ENCODE measurements at regions not wholly inside any gene's neighbourhood (a gene's known extent, or its start where the extent isn't known, plus 50 kb on each side); places are given as distances from the start of the nearest gene placed in this dataset.

- Histone ChIP-seq H3K4me3 (ENCODE audit: low read depth, low read length) (no peak overlapping the region), H3K27ac (no peak overlapping the region), H3K36me3 (replicated peaks) (no peaks in the 10 kb centered on the region), H3K27me3 (replicated peaks) (no peaks in the 10 kb centered on the region)
- TF ChIP-seq CTCF (IDR thresholded peaks at IDR 0.05; ENCODE audit: low read depth, low read length, missing control alignments) = no peak
- in situ Hi-C loops (cut with HindIII; ENCODE audit: low pct_ligation_motif_present, low sequenced_read_pairs) = no loop called here
- no peak for DNase-seq
Measured at GRCh38 chr3:76942101-76942500, 97.8 kb upstream of the ROBO2 start.

GRCh38 chr3:76943058-76943457 is 96.8 kb upstream of the ROBO2 start:
- H3K27ac ChIP-seq = no peak overlapping the region
- H3K36me3 ChIP-seq (replicated peaks) = no peaks in the 10 kb centered on the region
- H3K27me3 ChIP-seq (replicated peaks) = no peaks in the 10 kb centered on the region
- DNase-seq = peak; percentile 82
- no peak for TF ChIP-seq CTCF (IDR thresholded peaks at IDR 0.05; ENCODE audit: low read depth, low read length, missing control alignments)
- no peak overlapping the region for H3K4me3 ChIP-seq (ENCODE audit: low read depth, low read length)
- in situ Hi-C loops (cut with HindIII; ENCODE audit: low pct_ligation_motif_present, low sequenced_read_pairs) = no loop called here

- TF ChIP-seq CTCF (IDR thresholded peaks at IDR 0.05; ENCODE audit: low read depth, low read length, missing control alignments) = no peak
- H3K27me3 ChIP-seq (replicated peaks) = no peaks in the 10 kb centered on the region
- H3K4me3 ChIP-seq (ENCODE audit: low read depth, low read length) = no peak overlapping the region
- H3K36me3 ChIP-seq (replicated peaks) = no peaks in the 10 kb centered on the region
- DNase-seq = no peak
- H3K27ac ChIP-seq = no peak overlapping the region
- in situ Hi-C loops (cut with HindIII; ENCODE audit: low pct_ligation_motif_present, low sequenced_read_pairs) = no loop called here
Measured at GRCh38 chr3:76943671-76944070, 96.2 kb upstream of the ROBO2 start.

GRCh38 chr3:76949033-76949432 is 90.9 kb upstream of the ROBO2 start:
- Histone ChIP-seq H3K4me3 (ENCODE audit: low read depth, low read length) (no peak overlapping the region), H3K36me3 (replicated peaks) (no peaks in the 10 kb centered on the region), H3K27ac (no peak overlapping the region), H3K27me3 (replicated peaks) (no peaks in the 10 kb centered on the region)
- TF ChIP-seq CTCF (IDR thresholded peaks at IDR 0.05; ENCODE audit: low read depth, low read length, missing control alignments) = no peak
- in situ Hi-C loops (cut with HindIII; ENCODE audit: low pct_ligation_motif_present, low sequenced_read_pairs) = no loop called here
- no peak for DNase-seq

- no peaks in the 10 kb centered on the region for H3K27me3 ChIP-seq (replicated peaks)
- TF ChIP-seq CTCF (IDR thresholded peaks at IDR 0.05; ENCODE audit: low read depth, low read length, missing control alignments) = no peak
- DNase-seq = no peak
- H3K36me3 ChIP-seq (replicated peaks) = no peaks in the 10 kb centered on the region
- no peak overlapping the region for H3K4me3 ChIP-seq (ENCODE audit: low read depth, low read length)
- no peak overlapping the region for H3K27ac ChIP-seq
- in situ Hi-C loops (cut with HindIII; ENCODE audit: low pct_ligation_motif_present, low sequenced_read_pairs) = no loop called here
Measured at GRCh38 chr3:76949462-76949861, 90.4 kb upstream of the ROBO2 start.

GRCh38 chr3:76950590-76950989 is 89.3 kb upstream of the ROBO2 start:
- Histone ChIP-seq H3K27me3 (replicated peaks) (no peaks in the 10 kb centered on the region), H3K36me3 (replicated peaks) (no peaks in the 10 kb centered on the region), H3K27ac (no peak overlapping the region), H3K4me3 (ENCODE audit: low read depth, low read length) (no peak overlapping the region)
- DNase-seq = no peak
- TF ChIP-seq CTCF (IDR thresholded peaks at IDR 0.05; ENCODE audit: low read depth, low read length, missing control alignments) = no peak
- in situ Hi-C loops (cut with HindIII; ENCODE audit: low pct_ligation_motif_present, low sequenced_read_pairs) = no loop called here

Measured in brain microvascular endothelial cell (primary cell).